K562 (cell line): ENCODE measurements at regions not wholly inside any gene's neighbourhood (a gene's known extent, or its start where the extent isn't known, plus 50 kb on each side); places are given as distances from the start of the nearest gene placed in this dataset.

Experiments used
- BACH1 ChIP-seq: fragments of 200-800 bp; sonication (Bioruptor generic); IDR thresholded peaks from 2 replicates; pipeline ENCODE4 v1.6.1; 2016; ENCODE audit warnings: missing genetic modification characterization, missing compliant biosample characterization
- EGR1 ChIP-seq: fragments of 450-650 bp; conservative IDR thresholded peaks from 2 replicates; pipeline ENCODE4 v1.6.1; 2017; ENCODE audit warnings: mild to moderate bottlenecking
- FOXO4 ChIP-seq: fragments of 450-650 bp; formaldehyde crosslinking; IDR thresholded peaks from 2 replicates; pipeline ENCODE4 v1.4.0; 2020; ENCODE audit warnings: mild to moderate bottlenecking, moderate library complexity
- MAZ ChIP-seq, 2 experiments: fragments of 450-650 bp in 1 of 2; sonication (generic) in 1 of 2; formaldehyde crosslinking; IDR thresholded peaks in 1 of 2; conservative IDR thresholded peaks in 1 of 2; 2 replicates each; pipeline versions ENCODE4 v1.4.0 to v1.5.0; 2020; ENCODE audit warnings: mild to moderate bottlenecking in 1 of 2, missing genetic modification reagents in 1 of 2
- MCM7 ChIP-seq, 2 experiments: fragments of 450-650 bp; IDR thresholded peaks; 2 replicates each; pipeline ENCODE4 v1.6.1; 2016 to 2018
- POLR2G ChIP-seq: fragments of 200-400 bp; formaldehyde crosslinking; IDR thresholded peaks from 2 replicates; pipeline ENCODE4 v1.6.1; 2017; ENCODE audit warnings: low read depth, mild to moderate bottlenecking, antibody characterized with exemption, low read length, moderate library complexity
- SRSF3 ChIP-seq: fragments of 200-400 bp; formaldehyde crosslinking; IDR thresholded peaks from 2 replicates; pipeline ENCODE4 v1.6.1; 2016; ENCODE audit warnings: mild to moderate bottlenecking, low read length, moderate library complexity; ENCODE audit not compliant: insufficient read depth
- YY1 ChIP-seq, 3 experiments: IDR thresholded peaks; 2 replicates each; pipeline ENCODE4 v1.6.1; 2011; ENCODE audit warnings: low read length in 2 of 3, mild to moderate bottlenecking in 2 of 3, moderate library complexity in 2 of 3, borderline replicate concordance in 1 of 3, control low read depth in 1 of 3, low read depth in 1 of 3; ENCODE audit not compliant: insufficient read depth in 3 of 3, insufficient replicate concordance in 2 of 3, control insufficient read depth in 1 of 3, insufficient read length in 1 of 3; ENCODE audit errors: extremely low read depth in 1 of 3
- ZKSCAN8 ChIP-seq: fragments of 200-800 bp; sonication (Bioruptor generic); IDR thresholded peaks from 2 replicates; pipeline ENCODE4 v1.6.1; 2016; ENCODE audit warnings: missing genetic modification characterization, missing compliant biosample characterization
- ZNF589 ChIP-seq: fragments of 200-800 bp; sonication (Bioruptor generic); IDR thresholded peaks from 2 replicates; pipeline ENCODE4 v1.6.1; 2016; ENCODE audit warnings: low read depth, missing genetic modification characterization, missing compliant biosample characterization
- TF ChIP-seq, protein P1 (sequence below): IDR thresholded peaks from 3 replicates; pipeline ENCODE4 v1.6.1; 2011; ENCODE audit warnings: borderline replicate concordance, mild to moderate bottlenecking, moderate library complexity; ENCODE audit not compliant: insufficient read length; ENCODE audit errors: extremely low read depth

DNA sequence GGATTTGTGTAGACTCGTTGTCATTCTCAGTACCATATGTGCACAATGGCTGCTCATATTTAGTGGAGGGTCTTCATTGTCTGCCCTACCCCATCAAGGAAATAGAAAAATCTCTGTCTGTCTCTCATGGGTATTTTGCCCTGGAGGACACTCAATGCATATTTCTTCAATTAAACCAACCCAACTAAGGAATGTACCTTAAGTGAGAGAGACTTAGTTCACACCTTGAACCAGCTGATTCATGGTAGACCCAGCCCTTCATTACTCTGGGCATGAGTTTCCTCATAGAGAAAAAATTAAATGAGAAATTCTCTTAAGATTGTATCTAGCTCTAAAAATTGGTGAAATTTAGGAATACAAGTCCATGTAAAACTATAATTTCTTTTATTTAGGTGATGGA, 107.1 kb upstream of the PLEKHG7 start (continued):
- TF ChIP-seq MCM7 (IDR thresholded peaks at IDR 0.05), result no peak
- no peak for TF ChIP-seq POLR2G
- no peak for TF ChIP-seq ZNF589 (CRISPR knock-in tag)
- no peak for TF ChIP-seq ZKSCAN8 (CRISPR knock-in tag)
- TF ChIP-seq, protein P1, sequence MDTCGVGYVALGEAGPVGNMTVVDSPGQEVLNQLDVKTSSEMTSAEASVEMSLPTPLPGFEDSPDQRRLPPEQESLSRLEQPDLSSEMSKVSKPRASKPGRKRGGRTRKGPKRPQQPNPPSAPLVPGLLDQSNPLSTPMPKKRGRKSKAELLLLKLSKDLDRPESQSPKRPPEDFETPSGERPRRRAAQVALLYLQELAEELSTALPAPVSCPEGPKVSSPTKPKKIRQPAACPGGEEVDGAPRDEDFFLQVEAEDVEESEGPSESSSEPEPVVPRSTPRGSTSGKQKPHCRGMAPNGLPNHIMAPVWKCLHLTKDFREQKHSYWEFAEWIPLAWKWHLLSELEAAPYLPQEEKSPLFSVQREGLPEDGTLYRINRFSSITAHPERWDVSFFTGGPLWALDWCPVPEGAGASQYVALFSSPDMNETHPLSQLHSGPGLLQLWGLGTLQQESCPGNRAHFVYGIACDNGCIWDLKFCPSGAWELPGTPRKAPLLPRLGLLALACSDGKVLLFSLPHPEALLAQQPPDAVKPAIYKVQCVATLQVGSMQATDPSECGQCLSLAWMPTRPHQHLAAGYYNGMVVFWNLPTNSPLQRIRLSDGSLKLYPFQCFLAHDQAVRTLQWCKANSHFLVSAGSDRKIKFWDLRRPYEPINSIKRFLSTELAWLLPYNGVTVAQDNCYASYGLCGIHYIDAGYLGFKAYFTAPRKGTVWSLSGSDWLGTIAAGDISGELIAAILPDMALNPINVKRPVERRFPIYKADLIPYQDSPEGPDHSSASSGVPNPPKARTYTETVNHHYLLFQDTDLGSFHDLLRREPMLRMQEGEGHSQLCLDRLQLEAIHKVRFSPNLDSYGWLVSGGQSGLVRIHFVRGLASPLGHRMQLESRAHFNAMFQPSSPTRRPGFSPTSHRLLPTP, result no peak
- TF ChIP-seq EGR1, result no peak
- TF ChIP-seq FOXO4 (CRISPR knock-in tag), result no peak
- no peak for TF ChIP-seq YY1 (IDR thresholded peaks at IDR 0.05; ENCODE audit: borderline replicate concordance in 1 of 3, control insufficient read depth in 1 of 3, extremely low read depth in 1 of 3, insufficient read depth in 3 of 3, insufficient read length in 1 of 3, insufficient replicate concordance in 2 of 3, low read depth in 1 of 3, low read length in 2 of 3)
- no peak for TF ChIP-seq SRSF3
- TF ChIP-seq BACH1 (tag), result no peak
- TF ChIP-seq MAZ (CRISPR knock-in tag; conservative IDR thresholded peaks at IDR 0.05 in 1 of 2, IDR thresholded peaks at IDR 0.05 in 1 of 2), result no peak
